Breast epithelium (tissue), 4 donors: ENCODE measurements at regions not wholly inside any gene's neighbourhood (a gene's known extent, or its start where the extent isn't known, plus 50 kb on each side); places are given as distances from the start of the nearest gene placed in this dataset.
A peak's percentile ranks its signal among the peaks of the same experiment; 100 is the strongest.

Experiments
- DNase-seq, 2 donors: peaks; one replicate each; pipeline ENCODE4 v3.0.0-alpha.2; 2019; ENCODE audit warnings: low spot score in 2 of 2
- H3K27ac ChIP-seq, 2 donors: fragments of 200-600 bp; sonication (generic) in 1 of 2; one replicate each; pipeline ENCODE4 v1.5.1; 2016 to 2019; ENCODE audit warnings: mild to moderate bottlenecking in 1 of 2
- H3K27me3 ChIP-seq, 2 donors: fragments of 200-600 bp; sonication (generic) in 1 of 2; one replicate each; pipeline versions ENCODE4 v1.5.1 to v1.6.0; 2017 to 2019; ENCODE audit warnings: control low read depth in 1 of 2, mild to moderate bottlenecking in 1 of 2
- H3K36me3 ChIP-seq: fragments of 200-600 bp; one replicate; pipeline ENCODE4 v1.5.1; 2019
- H3K4me1 ChIP-seq, 2 donors: fragments of 200-600 bp; sonication (generic); one replicate each; pipeline ENCODE4 v1.5.1; 2016 to 2019; ENCODE audit warnings: control low read depth in 1 of 2
- H3K4me3 ChIP-seq, 3 donors: fragments of 200-600 bp; sonication (generic); 1 replicate in 2 of 3; 2 replicates in 1 of 3; pipeline ENCODE4 v1.5.1; 2016 to 2019; ENCODE audit warnings: mild to moderate bottlenecking in 3 of 3, moderate library complexity in 2 of 3
- H3K9me3 ChIP-seq, 2 donors: fragments of 200-600 bp; sonication (generic) in 1 of 2; one replicate each; pipeline ENCODE4 v1.5.1; 2016 to 2019; ENCODE audit warnings: control low read depth in 1 of 2
- CTCF ChIP-seq, 3 donors: fragments of 450-650 bp; IDR thresholded peaks; one replicate each; pipeline ENCODE4 v1.5.1; 2016 to 2017; ENCODE audit warnings: antibody characterized with exemption in 3 of 3, mild to moderate bottlenecking in 3 of 3, moderate library complexity in 3 of 3
- POLR2A ChIP-seq: fragments of 450-650 bp; IDR thresholded peaks from one replicate; pipeline ENCODE4 v1.6.1; 2016; ENCODE audit warnings: antibody characterized with exemption, mild to moderate bottlenecking, moderate library complexity
- POLR2AphosphoS5 ChIP-seq, 3 donors: sonication (generic); formaldehyde crosslinking; IDR thresholded peaks; one replicate each; pipeline ENCODE4 v1.6.1; 2017; ENCODE audit warnings: antibody characterized with exemption in 3 of 3
- intact Hi-C: fragments of 100-400 bp; cut with DNase I; formaldehyde crosslinking; loops from one replicate; pipeline ENCODE4 v1.15.1; 2023; ENCODE audit warnings: low total_unique reads

- H3K4me3 ChIP-seq, result no peak overlapping the region
- H3K4me1 ChIP-seq, result peaks cover 0 to 4% of the 10 kb centered on the region in 2 donors
- DNase-seq, result peak in 1 of 2 donors; percentile 64
- no peaks in the 10 kb centered on the region for H3K36me3 ChIP-seq
- no peak for TF ChIP-seq CTCF (IDR thresholded peaks at IDR 0.05)
- TF ChIP-seq POLR2AphosphoS5 (IDR thresholded peaks at IDR 0.05), result no peak
- no peak for TF ChIP-seq POLR2A
- H3K27ac ChIP-seq, result no peak overlapping the region
- no peaks in the 10 kb centered on the region for H3K27me3 ChIP-seq
- no peaks in the 10 kb centered on the region for H3K9me3 ChIP-seq
- intact Hi-C loops, result no loop called here
These were observed 288.0 kb upstream of the ANKRD55 start for GRCh38 chr5:56520986-56521730.

- Histone ChIP-seq H3K4me1 (peaks cover 0 to 8% of the 10 kb centered on the region in 2 donors), H3K4me3 (no peak overlapping the region)
- no peak for DNase-seq
These were observed 285.7 kb upstream of the ANKRD55 start for GRCh38 chr5:56518820-56519219.

GRCh38 chr5:56517011-56517416 is 283.9 kb upstream of the ANKRD55 start:
- no peaks in the 10 kb centered on the region for H3K9me3 ChIP-seq
- peak overlapping the region in 1 of 2 donors; percentile 41 for H3K27ac ChIP-seq
- no peak for DNase-seq
- intact Hi-C loops, result no loop called here
- TF ChIP-seq POLR2A (no peak), POLR2AphosphoS5 (IDR thresholded peaks at IDR 0.05) (no peak), CTCF (IDR thresholded peaks at IDR 0.05) (no peak)
- no peaks in the 10 kb centered on the region for H3K36me3 ChIP-seq
- H3K4me1 ChIP-seq, result peaks cover 0 to 8% of the 10 kb centered on the region in 2 donors
- H3K27me3 ChIP-seq, result no peaks in the 10 kb centered on the region
- no peak overlapping the region for H3K4me3 ChIP-seq

More at GRCh38 chr5:56518820-56519219, 285.7 kb upstream of the ANKRD55 start:
- no peak overlapping the region for H3K27ac ChIP-seq
- TF ChIP-seq POLR2A (no peak), CTCF (IDR thresholded peaks at IDR 0.05) (no peak), POLR2AphosphoS5 (IDR thresholded peaks at IDR 0.05) (no peak)
- H3K27me3 ChIP-seq, result no peaks in the 10 kb centered on the region
- no peaks in the 10 kb centered on the region for H3K9me3 ChIP-seq
- H3K36me3 ChIP-seq, result no peaks in the 10 kb centered on the region
- intact Hi-C loops, result no loop called here

- H3K36me3 ChIP-seq, result no peaks in the 10 kb centered on the region
- H3K9me3 ChIP-seq, result no peaks in the 10 kb centered on the region
- no peaks in the 10 kb centered on the region for H3K27me3 ChIP-seq
- DNase-seq, result no peak
- peaks cover 0 to 8% of the 10 kb centered on the region in 2 donors for H3K4me1 ChIP-seq
- peak overlapping the region in 1 of 2 donors; percentile 41 for H3K27ac ChIP-seq
- H3K4me3 ChIP-seq, result no peak overlapping the region
- TF ChIP-seq POLR2AphosphoS5 (IDR thresholded peaks at IDR 0.05) (no peak), POLR2A (no peak), CTCF (IDR thresholded peaks at IDR 0.05) (no peak)
- intact Hi-C loops, result no loop called here
These were observed 283.3 kb upstream of the ANKRD55 start for GRCh38 chr5:56516441-56516840.

GRCh38 chr5:56516035-56516434 is 282.9 kb upstream of the ANKRD55 start:
- H3K9me3 ChIP-seq, result no peaks in the 10 kb centered on the region
- peaks cover 0 to 8% of the 10 kb centered on the region in 2 donors for H3K4me1 ChIP-seq

More at GRCh38 chr5:56516035-56516434, 282.9 kb upstream of the ANKRD55 start:
- no peak overlapping the region for H3K4me3 ChIP-seq
- no peaks in the 10 kb centered on the region for H3K27me3 ChIP-seq
- H3K36me3 ChIP-seq, result no peaks in the 10 kb centered on the region
- no peak for TF ChIP-seq POLR2AphosphoS5 (IDR thresholded peaks at IDR 0.05)
- TF ChIP-seq CTCF (IDR thresholded peaks at IDR 0.05), result no peak
- H3K27ac ChIP-seq, result no peak overlapping the region
- intact Hi-C loops, result no loop called here
- no peak for DNase-seq
